MCF 10A (cell line): ENCODE measurements at regions not wholly inside any gene's neighbourhood (a gene's known extent, or its start where the extent isn't known, plus 50 kb on each side); places are given as distances from the start of the nearest gene placed in this dataset.

ENCODE experiments used
- BruUV-seq: library from RNA; stranded (reverse); fragments of 400-500 nt; replicated peaks from 2 replicates; lab custom pipeline; 2021; lab: Mats Ljungman, UMichigan
- CTCF ChIA-PET: fragments of 300-600 bp; sonication (Branson Sonifier 250); formaldehyde crosslinking; extraction: SDS; loops from one replicate; lab custom pipeline; 2021; ENCODE audit warnings: antibody characterized with exemption, inconsistent platforms; lab: Yijun Ruan, JAX
- POLR2A ChIA-PET: fragments of 300-600, 350-650 bp; sonication (Branson Sonifier 250); formaldehyde crosslinking; extraction: SDS; loops from one replicate; lab custom pipeline; 2020; ENCODE audit warnings: antibody characterized with exemption, inconsistent platforms; lab: Yijun Ruan, JAX
- DNase-seq: peaks from one replicate; pipeline ENCODE4 v3.0.0-alpha.2; 2018; ENCODE audit not compliant: unreplicated experiment
- H3K27ac Mint-ChIP-seq: one replicate; pipeline ENCODE4 v1.8.0; 2022; ENCODE audit warnings: mild to moderate bottlenecking, low read depth, mixed read lengths; ENCODE audit not compliant: unreplicated experiment
- H3K27me3 Mint-ChIP-seq: one replicate; pipeline ENCODE4 v1.8.0; 2022; ENCODE audit warnings: mixed read lengths; ENCODE audit not compliant: insufficient read depth, unreplicated experiment
- H3K36me3 Mint-ChIP-seq: one replicate; pipeline ENCODE4 v1.8.0; 2022; ENCODE audit warnings: mild to moderate bottlenecking, moderate library complexity, mixed read lengths; ENCODE audit not compliant: insufficient read depth, unreplicated experiment
- H3K4me1 Mint-ChIP-seq: one replicate; pipeline ENCODE4 v1.8.0; 2022; ENCODE audit warnings: mixed read lengths; ENCODE audit not compliant: insufficient read depth, unreplicated experiment
- H3K4me3 Mint-ChIP-seq: one replicate; pipeline ENCODE4 v1.8.0; 2022; ENCODE audit warnings: mild to moderate bottlenecking, moderate library complexity, mixed read lengths; ENCODE audit not compliant: unreplicated experiment
- H3K9me3 Mint-ChIP-seq: one replicate; pipeline ENCODE4 v1.8.0; 2022; ENCODE audit warnings: mixed read lengths; ENCODE audit not compliant: unreplicated experiment
- CTCF ChIP-seq: fragments of 200-600 bp; IDR thresholded peaks from one replicate; pipeline ENCODE4 v1.8.0; 2022; ENCODE audit warnings: antibody characterized with exemption, mild to moderate bottlenecking; ENCODE audit not compliant: unreplicated experiment
- intact Hi-C: fragments of 100-400 bp; cut with micrococcal nuclease; formaldehyde crosslinking; loops from 2 replicates; pipeline ENCODE4 v1.14.1; 2022

GRCh38 chr1:98405581-98406074, 255.9 kb upstream of the SNX7 start:
- no peak for TF ChIP-seq CTCF
- Mint-ChIP-seq H3K9me3 (no peaks in the 10 kb centered on the region), H3K36me3 (no peaks in the 10 kb centered on the region), H3K27me3 (no peaks in the 10 kb centered on the region), H3K4me3 (no peak overlapping the region), H3K27ac (peak overlapping the region; percentile 12), H3K4me1 (no peaks in the 10 kb centered on the region)
- TSS peak; percentile 97 for BruUV-seq
- ChIA-PET CTCF (interaction anchor here (0.8 kb wide), 1 partner anchor 12 kb away, joined by 4 read pairs; no protein-coding TSS in a partner anchor), POLR2A (interaction anchor here (1.2 to 1.3 kb wide), 2 partner anchors 17 to 82 kb away, joined by 3 read pairs; no protein-coding TSS in a partner anchor)
- intact Hi-C loops, result no loop called here
- DNase-seq, result no peak

GRCh38 chr1:98404866-98405265, 256.7 kb upstream of the SNX7 start:
- POLR2A ChIA-PET, result no interaction called here
- no peak for DNase-seq
- TF ChIP-seq CTCF, result no peak
- Mint-ChIP-seq H3K27me3 (no peaks in the 10 kb centered on the region), H3K9me3 (no peaks in the 10 kb centered on the region), H3K4me1 (no peaks in the 10 kb centered on the region), H3K4me3 (no peak overlapping the region), H3K27ac (no peak overlapping the region), H3K36me3 (no peaks in the 10 kb centered on the region)
- intact Hi-C loops, result no loop called here
- CTCF ChIA-PET, result interaction anchor here (0.6 kb wide), 1 partner anchor 10 kb away, joined by 3 read pairs; no protein-coding TSS in a partner anchor
- no TSS peak for BruUV-seq

- CTCF ChIA-PET, result interaction anchor here (0.6 kb wide), 1 partner anchor 318 kb away, joined by 4 read pairs; no protein-coding TSS in a partner anchor
- TF ChIP-seq CTCF, result no peak
- Mint-ChIP-seq H3K9me3 (no peaks in the 10 kb centered on the region), H3K27ac (no peak overlapping the region), H3K4me3 (no peak overlapping the region), H3K27me3 (no peaks in the 10 kb centered on the region), H3K4me1 (no peaks in the 10 kb centered on the region), H3K36me3 (no peaks in the 10 kb centered on the region)
- POLR2A ChIA-PET, result no interaction called here
- DNase-seq, result no peak
- no TSS peak for BruUV-seq
- intact Hi-C loops, result no loop called here
Measured at GRCh38 chr1:98403963-98404480, 257.5 kb upstream of the SNX7 start.

- DNase-seq, result no peak
- intact Hi-C loops, result no loop called here
- H3K4me3 Mint-ChIP-seq, result no peak overlapping the region
- POLR2A ChIA-PET, result no interaction called here
- CTCF ChIA-PET, result no interaction called here
- no peaks in the 10 kb centered on the region for H3K36me3 Mint-ChIP-seq
- no TSS peak for BruUV-seq
- no peaks in the 10 kb centered on the region for H3K27me3 Mint-ChIP-seq
- TF ChIP-seq CTCF, result no peak
- no peaks in the 10 kb centered on the region for H3K4me1 Mint-ChIP-seq
- H3K9me3 Mint-ChIP-seq, result no peaks in the 10 kb centered on the region
- no peak overlapping the region for H3K27ac Mint-ChIP-seq
Measured at GRCh38 chr1:98402860-98403259, 258.7 kb upstream of the SNX7 start.
